Smooth muscle cell (in vitro differentiated cells): ENCODE measurements at regions not wholly inside any gene's neighbourhood (a gene's known extent, or its start where the extent isn't known, plus 50 kb on each side); places are given as distances from the start of the nearest gene placed in this dataset.
"Not testable (repeated sequence)": the region's sequence is repeated elsewhere in the genome, so short reads cannot be mapped to it uniquely, and the experiment has no call there.

Experiments
- DNase-seq: peaks from one replicate; lab custom pipeline; 2025; ENCODE audit not compliant: unreplicated experiment; lab: John Stamatoyannopoulos, UW
- H2AFZ ChIP-seq: fragments of 200-600 bp; sonication (generic); 2 replicates; pipeline ENCODE4 v1.6.0; 2016; ENCODE audit warnings: antibody characterized with exemption, low read depth, mild to moderate bottlenecking
- H3F3A ChIP-seq: fragments of 200-600 bp; sonication (generic); 2 replicates; pipeline ENCODE4 v1.6.0; 2017; ENCODE audit warnings: antibody characterized with exemption, low read depth
- H3K27ac ChIP-seq: fragments of 200-600 bp; sonication (generic); 2 replicates; pipeline ENCODE4 v1.5.1; 2016; ENCODE audit warnings: low read depth, mild to moderate bottlenecking
- H3K27me3 ChIP-seq: fragments of 200-600 bp; sonication (generic); 2 replicates; pipeline ENCODE4 v1.6.1; 2016; ENCODE audit warnings: low read depth, mild to moderate bottlenecking
- H3K36me3 ChIP-seq: fragments of 200-600 bp; sonication (generic); 2 replicates; pipeline ENCODE4 v1.5.1; 2016; ENCODE audit warnings: low read depth
- H3K4me1 ChIP-seq: fragments of 200-600 bp; sonication (generic); 2 replicates; pipeline ENCODE4 v1.5.1; 2016; ENCODE audit warnings: low read depth
- H3K4me2 ChIP-seq: fragments of 200-600 bp; sonication (generic); 2 replicates; pipeline ENCODE4 v1.6.0; 2016; ENCODE audit warnings: mild to moderate bottlenecking
- H3K4me3 ChIP-seq: fragments of 200-600 bp; sonication (generic); 2 replicates; pipeline ENCODE4 v1.5.1; 2016; ENCODE audit warnings: mild to moderate bottlenecking
- H3K79me2 ChIP-seq: fragments of 200-600 bp; sonication (generic); 2 replicates; pipeline ENCODE4 v1.6.0; 2016; ENCODE audit warnings: low read depth, mild to moderate bottlenecking
- H3K9ac ChIP-seq: fragments of 200-600 bp; sonication (generic); 2 replicates; pipeline ENCODE4 v1.6.0; 2016; ENCODE audit warnings: low read depth
- H3K9me3 ChIP-seq: fragments of 200-600 bp; sonication (generic); replicated peaks from 2 replicates; pipeline ENCODE4 v1.5.1; 2016; ENCODE audit warnings: low read depth
- H4K20me1 ChIP-seq: fragments of 200-600 bp; sonication (generic); 2 replicates; pipeline ENCODE4 v1.6.0; 2016; ENCODE audit warnings: low read depth
- WGBS: methylation state at CpG from one replicate; pipeline ENCODE4 v1.1.7; 2016; ENCODE audit warnings: low lambda C conversion rate; 5-methylcytosine and 5-hydroxymethylcytosine counted together
- TF ChIP-seq, protein P1 (sequence below): fragments of 200-600 bp; sonication (generic); IDR thresholded peaks from 2 replicates; pipeline ENCODE4 v1.5.1; 2017; ENCODE audit warnings: borderline replicate concordance, mild to moderate bottlenecking, antibody characterized with exemption; ENCODE audit not compliant: insufficient read depth, poor library complexity, severe bottlenecking

DNA sequence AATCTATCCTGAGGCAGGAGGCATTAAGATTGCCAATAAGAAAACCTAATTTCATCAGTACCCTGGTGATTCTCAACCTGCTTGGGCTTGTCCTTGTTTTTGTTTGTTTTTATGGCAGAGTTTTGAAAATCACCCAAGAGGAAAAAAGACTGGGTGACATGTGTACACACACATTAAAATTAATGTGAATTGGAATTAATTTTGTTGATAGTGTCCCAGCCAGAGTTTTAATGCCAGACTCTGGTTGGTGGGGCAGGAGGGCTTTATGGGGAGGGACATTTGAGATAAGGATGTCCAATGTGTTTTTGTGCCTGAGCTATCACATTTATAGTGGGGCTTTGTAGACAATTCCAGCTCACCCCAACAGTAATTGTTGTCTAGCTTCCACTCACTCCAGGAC, 184.6 kb downstream of the ID4 start:
- no peak overlapping the region for H2AFZ ChIP-seq
- no peak overlapping the region for H3K4me2 ChIP-seq
- no peaks in the 10 kb centered on the region for H3K27me3 ChIP-seq
- no peaks in the 10 kb centered on the region for H3K9me3 ChIP-seq
- no peak overlapping the region for H3K9ac ChIP-seq
- no peaks in the 10 kb centered on the region for H3F3A ChIP-seq
- no peaks in the 10 kb centered on the region for H3K4me1 ChIP-seq
- H3K36me3 ChIP-seq: no peaks in the 10 kb centered on the region
- H4K20me1 ChIP-seq: no peaks in the 10 kb centered on the region
- no peak overlapping the region for H3K4me3 ChIP-seq
- TF ChIP-seq, protein P1, sequence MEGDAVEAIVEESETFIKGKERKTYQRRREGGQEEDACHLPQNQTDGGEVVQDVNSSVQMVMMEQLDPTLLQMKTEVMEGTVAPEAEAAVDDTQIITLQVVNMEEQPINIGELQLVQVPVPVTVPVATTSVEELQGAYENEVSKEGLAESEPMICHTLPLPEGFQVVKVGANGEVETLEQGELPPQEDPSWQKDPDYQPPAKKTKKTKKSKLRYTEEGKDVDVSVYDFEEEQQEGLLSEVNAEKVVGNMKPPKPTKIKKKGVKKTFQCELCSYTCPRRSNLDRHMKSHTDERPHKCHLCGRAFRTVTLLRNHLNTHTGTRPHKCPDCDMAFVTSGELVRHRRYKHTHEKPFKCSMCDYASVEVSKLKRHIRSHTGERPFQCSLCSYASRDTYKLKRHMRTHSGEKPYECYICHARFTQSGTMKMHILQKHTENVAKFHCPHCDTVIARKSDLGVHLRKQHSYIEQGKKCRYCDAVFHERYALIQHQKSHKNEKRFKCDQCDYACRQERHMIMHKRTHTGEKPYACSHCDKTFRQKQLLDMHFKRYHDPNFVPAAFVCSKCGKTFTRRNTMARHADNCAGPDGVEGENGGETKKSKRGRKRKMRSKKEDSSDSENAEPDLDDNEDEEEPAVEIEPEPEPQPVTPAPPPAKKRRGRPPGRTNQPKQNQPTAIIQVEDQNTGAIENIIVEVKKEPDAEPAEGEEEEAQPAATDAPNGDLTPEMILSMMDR: no peak
- DNase-seq: no peak
- no peaks in the 10 kb centered on the region for H3K79me2 ChIP-seq
- no peak overlapping the region for H3K27ac ChIP-seq

DNA sequence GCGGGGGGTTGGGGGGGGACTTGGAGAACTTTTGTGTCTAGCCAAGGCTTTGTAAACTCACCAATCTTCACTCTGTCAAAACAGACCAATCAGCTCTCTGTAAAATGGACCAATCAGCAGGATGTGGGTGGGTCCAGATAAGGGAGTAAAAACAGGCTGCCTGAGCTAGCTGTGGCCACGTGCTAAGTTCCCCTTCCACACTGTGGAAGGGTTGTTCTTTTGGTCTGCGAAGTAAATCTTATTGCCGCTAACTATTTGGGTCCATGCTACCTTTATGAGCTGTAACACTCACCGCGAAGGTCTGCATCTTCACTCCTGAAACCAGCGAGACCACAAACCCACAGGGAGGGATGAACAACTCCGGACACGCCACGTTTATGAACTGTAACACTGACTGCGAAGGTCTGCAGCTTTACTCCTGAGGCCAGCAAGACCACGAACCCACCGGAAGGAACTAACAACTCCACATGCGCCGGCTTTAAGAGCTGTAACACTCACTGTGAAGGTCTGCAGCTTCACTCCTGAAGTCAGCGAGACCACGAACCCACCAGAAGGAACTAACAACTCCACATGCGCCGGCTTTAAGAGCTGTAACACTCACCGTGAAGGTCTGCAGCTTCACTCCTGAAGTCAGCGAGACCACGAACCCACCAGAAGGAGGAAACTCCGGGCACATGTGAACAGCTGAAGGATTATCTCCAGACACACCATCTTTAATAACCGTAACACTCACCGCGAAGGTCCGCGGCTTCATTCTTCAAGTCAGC, 186.6 kb downstream of the ID4 start:
- H3K27me3 ChIP-seq, H3K27ac ChIP-seq, DNase-seq, H2AFZ ChIP-seq, H4K20me1 ChIP-seq, H3K36me3 ChIP-seq, H3K79me2 ChIP-seq, H3K4me2 ChIP-seq, H3K4me1 ChIP-seq, H3K9ac ChIP-seq, H3K4me3 ChIP-seq, H3K9me3 ChIP-seq, H3F3A ChIP-seq: not testable (repeated sequence)
- 93% methylated on average over 28 of the region's 28 CpGs for WGBS

DNA sequence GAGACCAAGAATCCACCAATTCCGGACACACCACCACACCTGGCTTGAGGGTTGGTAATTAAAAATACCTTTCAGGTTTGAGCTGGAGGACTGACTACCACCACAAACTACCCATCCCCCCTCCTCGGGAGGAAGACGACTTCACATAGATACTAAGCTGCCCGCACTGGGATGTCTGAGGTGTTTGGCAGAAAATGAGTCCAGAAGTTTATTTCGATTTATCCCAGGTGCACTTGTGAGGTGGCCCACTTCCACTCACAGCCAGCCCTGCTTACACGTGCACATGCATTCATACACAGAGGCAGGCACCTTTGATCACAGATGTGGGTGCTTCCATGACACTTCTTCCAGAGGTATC, 187.1 kb downstream of the ID4 start:
- Histone ChIP-seq H3K79me2 (no peaks in the 10 kb centered on the region), H3K27ac (no peak overlapping the region), H3K27me3 (no peaks in the 10 kb centered on the region), H3F3A (no peaks in the 10 kb centered on the region), H3K36me3 (no peaks in the 10 kb centered on the region), H3K4me3 (no peak overlapping the region), H3K4me2 (no peak overlapping the region), H4K20me1 (no peaks in the 10 kb centered on the region), H2AFZ (no peak overlapping the region), H3K9me3 (no peaks in the 10 kb centered on the region), H3K4me1 (no peaks in the 10 kb centered on the region), H3K9ac (no peak overlapping the region)
- 94% methylated on average over 6 of the region's 6 CpGs for WGBS
- TF ChIP-seq, protein P1: no peak
- no peak for DNase-seq

DNA sequence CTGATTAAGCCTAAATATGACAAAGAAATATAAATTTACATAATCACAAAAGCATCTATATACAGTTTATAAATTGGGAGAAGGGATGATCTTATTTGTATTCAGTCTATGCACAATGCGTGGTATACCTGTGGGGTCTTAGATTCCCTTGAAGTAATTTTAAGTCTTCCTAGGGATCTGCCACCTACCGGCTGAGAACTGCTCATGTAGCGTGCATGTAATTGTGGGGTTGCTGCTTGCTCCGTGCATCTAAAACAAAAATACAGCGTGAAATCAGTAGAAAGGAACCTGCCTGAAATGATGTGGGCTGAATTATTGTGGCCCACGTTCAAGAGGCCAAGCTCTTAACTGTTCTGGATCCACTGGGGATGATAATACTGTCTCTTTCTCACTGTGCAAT, 187.3 kb downstream of the MBOAT1 start:
- no peak overlapping the region for H2AFZ ChIP-seq
- H3K79me2 ChIP-seq: no peaks in the 10 kb centered on the region
- H3K27ac ChIP-seq: no peak overlapping the region
- whole genome bisulfite sequencing: 88% methylated on average over 6 of the region's 6 CpGs
- no peak overlapping the region for H3K4me2 ChIP-seq
- no peaks in the 10 kb centered on the region for H3K27me3 ChIP-seq
- TF ChIP-seq, protein P1: no peak
- no peaks in the 10 kb centered on the region for H3K9me3 ChIP-seq
- H3K4me1 ChIP-seq: no peaks in the 10 kb centered on the region
- no peaks in the 10 kb centered on the region for H3K36me3 ChIP-seq
- no peak overlapping the region for H3K9ac ChIP-seq
- DNase-seq: no peak
- no peak overlapping the region for H3K4me3 ChIP-seq
- H4K20me1 ChIP-seq: no peaks in the 10 kb centered on the region
- no peaks in the 10 kb centered on the region for H3F3A ChIP-seq
